Stomach (tissue), 8 donors: ENCODE measurements at regions not wholly inside any gene's neighbourhood (a gene's known extent, or its start where the extent isn't known, plus 50 kb on each side); places are given as distances from the start of the nearest gene placed in this dataset.

Experiments
- DNase-seq, 2 donors: peaks; one replicate each; pipeline versions ENCODE4 v3.0.0 to v3.0.0-alpha.2; 2013 to 2019
- H3K27ac ChIP-seq, 5 donors: fragments of 200-600 bp in 4 of 5; sonication (generic) in 4 of 5; one replicate each; pipeline ENCODE4 v1.5.1; 2013 to 2019; ENCODE audit warnings: mild to moderate bottlenecking in 1 of 5, moderate library complexity in 1 of 5
- H3K27me3 ChIP-seq, 3 donors: fragments of 200-600 bp; sonication (generic); one replicate each; pipeline ENCODE4 v1.5.1; 2017 to 2019; ENCODE audit warnings: mixed run types in 1 of 3
- H3K36me3 ChIP-seq, 4 donors: fragments of 200-600 bp; sonication (generic); 1 replicate in 3 of 4; 2 replicates in 1 of 4; pipeline ENCODE4 v1.5.1; 2016 to 2019
- H3K4me1 ChIP-seq, 4 donors: fragments of 200-600 bp; sonication (generic); one replicate each; pipeline ENCODE4 v1.5.1; 2016 to 2019
- H3K4me3 ChIP-seq, 4 donors: fragments of 200-600 bp; sonication (generic) in 3 of 4; one replicate each; pipeline ENCODE4 v1.5.1; 2016 to 2019; ENCODE audit warnings: mild to moderate bottlenecking in 1 of 4
- H3K9me3 ChIP-seq, 4 donors: fragments of 200-600 bp; sonication (generic); one replicate each; pipeline ENCODE4 v1.5.1; 2016 to 2019
- EP300 ChIP-seq: sonication (generic); formaldehyde crosslinking; IDR thresholded peaks from one replicate; pipeline ENCODE4 v1.6.1; 2017; ENCODE audit warnings: antibody characterized with exemption
- POLR2A ChIP-seq, 4 donors: fragments of 450-650 bp; IDR thresholded peaks; one replicate each; pipeline ENCODE4 v1.6.1; 2016; ENCODE audit warnings: antibody characterized with exemption in 4 of 4, control low read depth in 2 of 4, mild to moderate bottlenecking in 1 of 4, moderate library complexity in 1 of 4
- POLR2AphosphoS5 ChIP-seq, 3 donors: sonication (generic); formaldehyde crosslinking; IDR thresholded peaks; one replicate each; pipeline ENCODE4 v1.6.1; 2016; ENCODE audit warnings: antibody characterized with exemption in 3 of 3
- WGBS, 5 donors: extraction: QIAGEN DNeasy Blood & Tissue Kit in 3 of 5; methylation state at CpG; one replicate each; pipeline versions ENCODE4 v1.1.5 to v1.1.7; 2013 to 2018; 5-methylcytosine and 5-hydroxymethylcytosine counted together
- intact Hi-C: fragments of 100-400 bp; cut with DNase I; formaldehyde crosslinking; loops from one replicate; pipeline ENCODE4 v1.15.1; 2023; ENCODE audit warnings: low total_unique reads
- TF ChIP-seq, protein P1 (sequence below), 7 experiments: fragments of 450-650 bp in 4 of 7; fragments of 200-600 bp in 3 of 7; sonication (generic) in 3 of 7; IDR thresholded peaks; one replicate each; pipeline ENCODE4 v1.5.1; 2016 to 2019; ENCODE audit warnings: antibody characterized with exemption in 7 of 7, control low read depth in 2 of 7, mild to moderate bottlenecking in 1 of 7
- donor health status: healthy with polysubstance abuse.
- donor health status: Bipolar disorder and iron deficiency.
- donor health status: healthy.

DNA sequence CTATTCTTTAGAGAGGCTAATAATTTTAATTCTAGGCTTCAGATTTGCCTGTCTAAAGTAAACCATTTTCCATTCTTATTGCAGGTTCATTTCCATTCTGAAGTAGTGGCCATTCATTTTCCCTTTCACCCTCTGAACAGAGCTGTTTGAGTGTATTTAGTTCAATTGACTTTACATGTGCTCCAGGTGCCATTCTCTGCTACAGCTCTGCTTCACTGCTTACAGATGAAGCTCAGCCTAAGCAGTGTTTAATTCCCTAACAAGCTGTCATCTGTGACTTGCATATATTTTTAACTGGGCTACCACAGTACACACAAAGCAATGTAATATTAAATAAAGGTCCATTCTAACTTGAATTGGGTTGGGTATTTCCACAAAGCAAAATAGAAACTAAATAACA, 1031.6 kb downstream of the KCNT2 start:
- TF ChIP-seq, protein P1, sequence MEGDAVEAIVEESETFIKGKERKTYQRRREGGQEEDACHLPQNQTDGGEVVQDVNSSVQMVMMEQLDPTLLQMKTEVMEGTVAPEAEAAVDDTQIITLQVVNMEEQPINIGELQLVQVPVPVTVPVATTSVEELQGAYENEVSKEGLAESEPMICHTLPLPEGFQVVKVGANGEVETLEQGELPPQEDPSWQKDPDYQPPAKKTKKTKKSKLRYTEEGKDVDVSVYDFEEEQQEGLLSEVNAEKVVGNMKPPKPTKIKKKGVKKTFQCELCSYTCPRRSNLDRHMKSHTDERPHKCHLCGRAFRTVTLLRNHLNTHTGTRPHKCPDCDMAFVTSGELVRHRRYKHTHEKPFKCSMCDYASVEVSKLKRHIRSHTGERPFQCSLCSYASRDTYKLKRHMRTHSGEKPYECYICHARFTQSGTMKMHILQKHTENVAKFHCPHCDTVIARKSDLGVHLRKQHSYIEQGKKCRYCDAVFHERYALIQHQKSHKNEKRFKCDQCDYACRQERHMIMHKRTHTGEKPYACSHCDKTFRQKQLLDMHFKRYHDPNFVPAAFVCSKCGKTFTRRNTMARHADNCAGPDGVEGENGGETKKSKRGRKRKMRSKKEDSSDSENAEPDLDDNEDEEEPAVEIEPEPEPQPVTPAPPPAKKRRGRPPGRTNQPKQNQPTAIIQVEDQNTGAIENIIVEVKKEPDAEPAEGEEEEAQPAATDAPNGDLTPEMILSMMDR (IDR thresholded peaks at IDR 0.05): no peak
- TF ChIP-seq POLR2A (IDR thresholded peaks at IDR 0.05) (no peak), EP300 (no peak)
- Histone ChIP-seq H3K9me3 (peaks cover 0 to 12% (median 6%) of the 10 kb centered on the region in 4 donors), H3K4me1 (no peaks in the 10 kb centered on the region), H3K36me3 (no peaks in the 10 kb centered on the region), H3K27ac (no peak overlapping the region), H3K27me3 (no peaks in the 10 kb centered on the region), H3K4me3 (no peak overlapping the region)
- intact Hi-C loops: no loop called here
- no peak for DNase-seq

DNA sequence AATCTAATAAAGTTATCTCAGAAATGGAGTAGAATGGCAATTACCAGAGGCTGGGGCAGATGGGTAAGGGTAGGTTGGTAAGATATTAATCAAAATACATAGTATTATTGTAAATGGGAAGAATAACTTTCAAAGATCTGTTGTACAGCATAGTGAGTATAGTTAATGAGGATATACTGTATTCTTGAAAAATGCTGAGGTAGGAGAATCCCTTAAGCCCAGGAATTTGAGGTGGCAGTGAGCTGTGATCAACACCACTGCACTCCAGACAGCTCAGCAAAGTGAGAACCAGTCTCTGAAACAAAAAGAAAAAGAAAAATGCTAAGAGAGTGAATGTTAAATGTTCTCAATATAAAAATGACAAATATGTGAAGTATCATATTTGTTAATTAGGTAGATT, 1033.7 kb downstream of the KCNT2 start:
- Histone ChIP-seq H3K27ac (no peak overlapping the region), H3K36me3 (no peaks in the 10 kb centered on the region), H3K27me3 (no peaks in the 10 kb centered on the region), H3K9me3 (peaks cover 0 to 12% (median 6%) of the 10 kb centered on the region in 4 donors), H3K4me1 (no peaks in the 10 kb centered on the region), H3K4me3 (no peak overlapping the region)
- intact Hi-C loops: no loop called here
- no peak for DNase-seq
- TF ChIP-seq, protein P1 (IDR thresholded peaks at IDR 0.05): no peak
- TF ChIP-seq POLR2A (IDR thresholded peaks at IDR 0.05) (no peak), EP300 (no peak), POLR2AphosphoS5 (IDR thresholded peaks at IDR 0.05) (no peak)

DNA sequence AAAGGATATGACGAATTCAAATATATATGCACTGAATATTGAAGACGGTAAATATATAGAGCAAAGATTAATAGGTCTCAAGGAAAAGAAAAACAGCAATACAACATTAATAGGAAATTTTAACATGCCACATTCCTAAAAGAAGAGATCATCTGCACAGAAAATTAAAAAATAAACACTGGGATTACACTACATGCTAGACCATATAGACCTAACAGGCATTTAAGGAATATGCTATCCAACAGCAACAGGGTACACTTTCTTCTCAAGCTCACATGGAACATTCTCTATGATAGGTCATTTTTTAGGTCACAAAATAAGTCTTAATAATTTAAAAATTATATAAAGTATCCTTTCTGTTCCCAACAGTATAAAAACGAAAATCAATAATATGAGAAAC, 1038.3 kb downstream of the KCNT2 start:
- Histone ChIP-seq H3K27ac (no peak overlapping the region), H3K4me1 (no peaks in the 10 kb centered on the region), H3K36me3 (no peaks in the 10 kb centered on the region), H3K27me3 (no peaks in the 10 kb centered on the region), H3K4me3 (no peak overlapping the region), H3K9me3 (peaks cover 0 to 18% (median 4%) of the 10 kb centered on the region in 4 donors)
- no peak for DNase-seq
- intact Hi-C loops: no loop called here
- 71 to 76% (median 72%) methylated on average over 3 of the region's 3 CpGs for WGBS, 5 donors
- TF ChIP-seq POLR2AphosphoS5 (IDR thresholded peaks at IDR 0.05) (no peak), EP300 (no peak), POLR2A (IDR thresholded peaks at IDR 0.05) (no peak)
- TF ChIP-seq, protein P1 (IDR thresholded peaks at IDR 0.05): no peak

DNA sequence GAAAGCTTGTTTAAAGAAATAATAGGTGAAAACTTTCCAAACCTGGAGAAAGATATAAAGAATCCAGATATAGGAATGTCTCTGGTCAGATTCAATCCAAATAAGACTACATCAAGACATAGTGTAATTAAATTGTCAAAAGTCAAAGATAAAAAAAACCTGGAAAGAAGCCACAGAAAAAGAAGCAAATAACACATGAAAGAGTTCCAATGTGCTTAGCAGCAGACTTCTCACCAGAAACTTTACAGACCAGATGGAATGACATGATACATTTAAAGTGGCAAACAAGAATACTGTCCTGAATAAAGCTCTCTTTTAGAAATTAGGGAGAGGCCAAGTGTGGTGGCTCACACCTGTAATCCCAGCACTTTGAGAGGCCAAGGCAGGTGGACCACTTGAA, 1039.9 kb downstream of the KCNT2 start:
- no peaks in the 10 kb centered on the region for H3K27me3 ChIP-seq
- H3K9me3 ChIP-seq: peaks cover 0 to 14% (median 4%) of the 10 kb centered on the region in 4 donors
- TF ChIP-seq POLR2A (IDR thresholded peaks at IDR 0.05) (no peak), EP300 (no peak), POLR2AphosphoS5 (IDR thresholded peaks at IDR 0.05) (no peak)
- TF ChIP-seq, protein P1 (IDR thresholded peaks at IDR 0.05): no peak
- intact Hi-C loops: no loop called here
- H3K4me1 ChIP-seq: no peaks in the 10 kb centered on the region
- H3K36me3 ChIP-seq: no peaks in the 10 kb centered on the region
- no peak overlapping the region for H3K4me3 ChIP-seq
- H3K27ac ChIP-seq: no peak overlapping the region
- no peak for DNase-seq

DNA sequence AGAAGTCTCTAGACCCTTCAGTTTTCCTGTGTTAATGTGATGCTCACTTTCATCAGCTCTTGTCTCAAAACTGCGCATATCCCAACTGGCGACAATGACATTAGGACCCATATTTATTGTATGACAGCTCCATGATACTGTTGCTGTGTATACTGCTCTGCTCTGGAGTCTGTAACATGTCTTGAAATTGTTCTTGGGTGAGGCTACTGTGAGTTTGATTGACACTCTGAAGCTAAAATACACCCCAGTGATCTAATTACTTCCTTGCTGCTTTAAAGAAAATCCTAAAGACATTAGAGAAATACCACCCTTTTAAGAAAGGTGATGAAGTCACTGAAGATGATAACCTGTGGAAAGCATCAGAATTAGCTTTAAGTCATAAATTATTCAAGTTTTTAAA, 1046.2 kb downstream of the KCNT2 start:
- Histone ChIP-seq H3K9me3 (peaks cover 0 to 9% (median 0%) of the 10 kb centered on the region in 4 donors), H3K36me3 (no peaks in the 10 kb centered on the region), H3K27ac (no peak overlapping the region), H3K4me3 (no peak overlapping the region), H3K4me1 (no peaks in the 10 kb centered on the region), H3K27me3 (no peaks in the 10 kb centered on the region)
- intact Hi-C loops: no loop called here
- 91 to 97% (median 95%) methylated on average over 2 of the region's 2 CpGs for WGBS, 5 donors
- no peak for TF ChIP-seq POLR2AphosphoS5 (IDR thresholded peaks at IDR 0.05)
- TF ChIP-seq, protein P1 (IDR thresholded peaks at IDR 0.05): no peak
- TF ChIP-seq EP300: no peak
- no peak for DNase-seq
